ENCODE measurements at regions not wholly inside any gene's neighbourhood (a gene's known extent, or its start where the extent isn't known, plus 50 kb on each side); places are given as distances from the start of the nearest gene placed in this dataset.
A peak's percentile ranks its signal among the peaks of the same experiment; 100 is the strongest.

DNA sequence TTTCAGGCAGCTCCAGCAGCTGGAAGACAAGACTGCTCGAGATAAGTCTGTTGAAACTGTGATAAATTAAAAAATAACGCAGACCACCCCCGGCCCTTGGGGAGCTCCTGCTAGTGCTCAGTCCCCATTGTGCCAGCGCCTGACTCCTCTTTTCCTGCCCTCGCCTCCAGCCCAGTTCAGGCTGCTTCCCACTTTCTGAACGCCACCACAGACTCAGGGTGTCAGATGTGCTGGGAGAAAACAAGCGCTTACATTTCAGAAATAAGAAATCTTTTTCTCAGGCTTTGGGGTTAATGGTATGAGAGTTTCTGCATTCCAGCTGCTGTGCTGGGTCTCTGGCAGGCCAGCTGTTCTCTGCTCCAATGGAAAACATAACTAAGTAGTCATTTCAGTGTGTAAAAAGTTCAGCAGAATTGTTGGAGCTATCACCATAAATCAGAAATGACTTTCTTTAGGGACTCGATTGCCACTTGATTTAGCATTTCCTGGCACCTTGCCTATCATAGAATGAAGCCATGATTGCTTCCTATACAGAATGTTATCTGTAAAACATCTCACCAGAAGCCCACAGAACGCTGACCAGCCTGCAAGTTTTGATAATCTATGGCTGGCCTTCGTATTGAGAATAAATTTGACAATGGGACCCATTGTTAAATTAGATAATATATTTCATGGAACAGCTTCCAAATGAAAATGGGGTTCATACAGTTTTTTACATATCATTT lies 257.0 kb upstream of the ZNF32 start:
- Histone ChIP-seq H3K4me2 (no peak overlapping the region), H3K36me3 (ENCODE audit: low read depth) (no peaks in the 10 kb centered on the region), H3K27me3 (ENCODE audit: insufficient read depth, low read depth) (peaks cover 66% of the 10 kb centered on the region), H3K4me1 (replicated peaks; ENCODE audit: insufficient read depth) (no peaks in the 10 kb centered on the region), H3K4me3 (no peak overlapping the region), H3K9me2 (ENCODE audit: insufficient read depth) (no peaks in the 10 kb centered on the region), H3K79me2 (ENCODE audit: low read depth) (no peaks in the 10 kb centered on the region), H3K9me3 (ENCODE audit: insufficient read depth, low read depth) (no peaks in the 10 kb centered on the region), H3F3A (ENCODE audit: insufficient read depth, low read depth) (no peaks in the 10 kb centered on the region), H4K20me1 (ENCODE audit: insufficient read depth) (no peaks in the 10 kb centered on the region), H3K27ac (no peak overlapping the region), H2AFZ (no peak overlapping the region)
- CTCF ChIA-PET, result no interaction called here
- POLR2A ChIA-PET (ENCODE audit: unreplicated experiment), result no interaction called here
- intact Hi-C loops (cut with micrococcal nuclease; ENCODE audit: unreplicated experiment), result no loop called here
- DNase-seq, result peak in 1 of 2 experiments; percentile 16
- TF ChIP-seq EZH2 (IDR thresholded peaks at IDR 0.05; ENCODE audit: low read depth), result no peak
- TF ChIP-seq, protein P1, sequence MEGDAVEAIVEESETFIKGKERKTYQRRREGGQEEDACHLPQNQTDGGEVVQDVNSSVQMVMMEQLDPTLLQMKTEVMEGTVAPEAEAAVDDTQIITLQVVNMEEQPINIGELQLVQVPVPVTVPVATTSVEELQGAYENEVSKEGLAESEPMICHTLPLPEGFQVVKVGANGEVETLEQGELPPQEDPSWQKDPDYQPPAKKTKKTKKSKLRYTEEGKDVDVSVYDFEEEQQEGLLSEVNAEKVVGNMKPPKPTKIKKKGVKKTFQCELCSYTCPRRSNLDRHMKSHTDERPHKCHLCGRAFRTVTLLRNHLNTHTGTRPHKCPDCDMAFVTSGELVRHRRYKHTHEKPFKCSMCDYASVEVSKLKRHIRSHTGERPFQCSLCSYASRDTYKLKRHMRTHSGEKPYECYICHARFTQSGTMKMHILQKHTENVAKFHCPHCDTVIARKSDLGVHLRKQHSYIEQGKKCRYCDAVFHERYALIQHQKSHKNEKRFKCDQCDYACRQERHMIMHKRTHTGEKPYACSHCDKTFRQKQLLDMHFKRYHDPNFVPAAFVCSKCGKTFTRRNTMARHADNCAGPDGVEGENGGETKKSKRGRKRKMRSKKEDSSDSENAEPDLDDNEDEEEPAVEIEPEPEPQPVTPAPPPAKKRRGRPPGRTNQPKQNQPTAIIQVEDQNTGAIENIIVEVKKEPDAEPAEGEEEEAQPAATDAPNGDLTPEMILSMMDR (conservative IDR thresholded peaks at IDR 0.05), result no peak
- BruUV-seq (replicated peaks), result no TSS peak

DNA sequence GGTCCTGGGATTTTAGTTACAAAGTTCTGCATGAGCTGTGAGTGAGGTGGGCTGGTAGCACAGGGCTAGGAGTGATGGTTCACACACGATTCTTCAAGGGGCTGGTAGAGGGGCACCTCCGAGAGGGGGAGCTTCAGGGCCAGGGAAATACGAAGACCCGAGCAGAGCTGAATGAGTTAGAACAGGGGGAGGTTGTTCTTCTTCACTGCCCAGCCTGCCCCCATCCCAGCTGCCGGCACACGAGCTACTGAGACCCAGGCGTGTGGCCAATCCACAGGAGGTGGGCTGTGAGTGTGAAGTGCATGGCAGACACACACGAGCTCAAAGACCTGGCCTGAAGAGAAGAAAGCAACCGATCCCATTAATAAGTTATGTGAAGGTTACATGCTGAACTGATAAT lies 256.2 kb upstream of the ZNF32 start:
- no TSS peak for BruUV-seq (replicated peaks)
- Histone ChIP-seq H3F3A (ENCODE audit: insufficient read depth, low read depth) (no peaks in the 10 kb centered on the region), H3K79me2 (ENCODE audit: low read depth) (no peaks in the 10 kb centered on the region), H3K9me2 (ENCODE audit: insufficient read depth) (no peaks in the 10 kb centered on the region), H3K36me3 (ENCODE audit: low read depth) (no peaks in the 10 kb centered on the region), H3K27me3 (ENCODE audit: insufficient read depth, low read depth) (peaks cover 73% of the 10 kb centered on the region), H3K4me2 (no peak overlapping the region), H3K4me1 (replicated peaks; ENCODE audit: insufficient read depth) (no peaks in the 10 kb centered on the region), H2AFZ (no peak overlapping the region), H4K20me1 (ENCODE audit: insufficient read depth) (no peaks in the 10 kb centered on the region), H3K27ac (no peak overlapping the region), H3K4me3 (no peak overlapping the region), H3K9me3 (ENCODE audit: insufficient read depth, low read depth) (no peaks in the 10 kb centered on the region)
- POLR2A ChIA-PET (ENCODE audit: unreplicated experiment), result no interaction called here
- DNase-seq, result no peak
- CTCF ChIA-PET, result no interaction called here
- TF ChIP-seq, protein P1 (conservative IDR thresholded peaks at IDR 0.05), result no peak
- TF ChIP-seq EZH2 (IDR thresholded peaks at IDR 0.05; ENCODE audit: low read depth), result no peak
- intact Hi-C loops (cut with micrococcal nuclease; ENCODE audit: unreplicated experiment), result no loop called here

DNA sequence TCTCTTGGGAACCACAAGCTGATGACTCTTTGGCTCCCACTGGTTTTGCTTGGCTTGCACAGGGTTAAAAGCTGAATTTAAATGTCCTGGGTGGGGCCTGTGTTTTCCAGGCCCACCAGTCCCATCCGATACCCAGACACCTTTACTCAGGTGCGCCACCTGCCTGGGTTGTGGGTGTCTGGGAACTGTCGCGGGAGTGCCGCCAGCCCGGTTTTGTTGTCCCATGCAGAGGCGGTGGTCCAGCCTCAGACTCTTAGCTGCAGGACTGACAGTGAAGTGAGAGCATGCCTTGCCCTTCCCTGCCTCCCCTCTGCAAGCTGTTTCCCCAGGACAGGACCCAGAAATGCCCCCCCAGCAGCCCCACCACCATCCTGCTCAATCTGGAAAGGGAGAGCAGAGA lies 255.6 kb upstream of the ZNF32 start:
- H3K9me3 ChIP-seq (ENCODE audit: insufficient read depth, low read depth), result no peaks in the 10 kb centered on the region
- no peaks in the 10 kb centered on the region for H3K36me3 ChIP-seq (ENCODE audit: low read depth)
- H3F3A ChIP-seq (ENCODE audit: insufficient read depth, low read depth), result no peaks in the 10 kb centered on the region
- no peak overlapping the region for H3K27ac ChIP-seq
- H4K20me1 ChIP-seq (ENCODE audit: insufficient read depth), result no peaks in the 10 kb centered on the region
- peaks cover 69% of the 10 kb centered on the region for H3K27me3 ChIP-seq (ENCODE audit: insufficient read depth, low read depth)
- no peak overlapping the region for H3K4me3 ChIP-seq
- no peak for TF ChIP-seq EZH2 (IDR thresholded peaks at IDR 0.05; ENCODE audit: low read depth)
- TF ChIP-seq, protein P1 (conservative IDR thresholded peaks at IDR 0.05), result no peak
- no peaks in the 10 kb centered on the region for H3K4me1 ChIP-seq (replicated peaks; ENCODE audit: insufficient read depth)
- H3K4me2 ChIP-seq, result no peak overlapping the region
- DNase-seq, result no peak
- H3K9me2 ChIP-seq (ENCODE audit: insufficient read depth), result no peaks in the 10 kb centered on the region
- H3K79me2 ChIP-seq (ENCODE audit: low read depth), result no peaks in the 10 kb centered on the region
- H2AFZ ChIP-seq, result no peak overlapping the region
- POLR2A ChIA-PET (ENCODE audit: unreplicated experiment), result no interaction called here
- intact Hi-C loops (cut with micrococcal nuclease; ENCODE audit: unreplicated experiment), result no loop called here
- CTCF ChIA-PET, result no interaction called here
- BruUV-seq (replicated peaks), result no TSS peak

All from PC-9 (cell line).